HG03025 (cell line): ENCODE measurements at regions not wholly inside any gene's neighbourhood (a gene's known extent, or its start where the extent isn't known, plus 50 kb on each side); places are given as distances from the start of the nearest gene placed in this dataset.
A peak's percentile ranks its signal among the peaks of the same experiment; 100 is the strongest.

ENCODE experiments used
- ATAC-seq: cut with Tn5 transposase; IDR thresholded peaks from one replicate; pipeline ENCODE4 v1.9.1; 2021; ENCODE audit warnings: mild to moderate bottlenecking, moderate library complexity; ENCODE audit not compliant: unreplicated experiment, low FRiP score

DNA sequence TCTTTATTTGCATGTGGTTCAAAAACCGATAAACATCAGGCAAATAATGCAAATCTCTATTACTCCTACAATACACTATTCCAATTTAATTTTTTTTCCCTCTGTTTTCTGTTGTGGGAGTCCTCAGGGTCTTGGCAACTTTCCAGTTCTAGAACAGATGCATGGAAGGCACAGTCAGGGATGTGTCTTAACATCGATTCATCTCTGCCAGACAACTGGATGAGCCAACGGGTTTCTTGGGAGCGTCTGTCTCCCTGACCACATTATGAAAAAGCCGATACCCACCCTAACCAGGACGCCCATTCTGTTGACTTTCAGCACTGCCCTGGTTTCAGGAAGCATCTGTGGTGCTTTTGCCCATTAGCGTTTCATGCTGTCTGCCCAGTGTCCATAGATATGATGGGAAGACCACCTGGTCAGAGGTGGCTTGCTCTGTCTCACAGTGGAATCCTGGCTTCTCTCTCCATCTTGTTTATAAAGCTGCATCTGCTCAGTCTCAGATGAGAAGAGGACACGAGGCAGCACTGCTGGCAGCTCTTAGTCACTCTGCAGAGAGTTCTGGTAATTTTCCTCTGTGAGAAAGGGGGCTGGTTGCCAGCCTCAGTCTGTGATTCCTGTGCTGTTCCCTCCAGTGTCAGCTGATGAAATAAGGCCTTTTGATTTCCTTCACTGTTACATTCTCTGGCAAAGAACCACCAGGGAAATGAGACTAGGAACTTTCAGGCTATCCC is 57.9 kb upstream of the KCNE4 start:
- ATAC-seq = no peak

- peak; percentile 98 for ATAC-seq
Measured at GRCh38 chr2:222998459-222998858, 53.5 kb upstream of the KCNE4 start.

DNA sequence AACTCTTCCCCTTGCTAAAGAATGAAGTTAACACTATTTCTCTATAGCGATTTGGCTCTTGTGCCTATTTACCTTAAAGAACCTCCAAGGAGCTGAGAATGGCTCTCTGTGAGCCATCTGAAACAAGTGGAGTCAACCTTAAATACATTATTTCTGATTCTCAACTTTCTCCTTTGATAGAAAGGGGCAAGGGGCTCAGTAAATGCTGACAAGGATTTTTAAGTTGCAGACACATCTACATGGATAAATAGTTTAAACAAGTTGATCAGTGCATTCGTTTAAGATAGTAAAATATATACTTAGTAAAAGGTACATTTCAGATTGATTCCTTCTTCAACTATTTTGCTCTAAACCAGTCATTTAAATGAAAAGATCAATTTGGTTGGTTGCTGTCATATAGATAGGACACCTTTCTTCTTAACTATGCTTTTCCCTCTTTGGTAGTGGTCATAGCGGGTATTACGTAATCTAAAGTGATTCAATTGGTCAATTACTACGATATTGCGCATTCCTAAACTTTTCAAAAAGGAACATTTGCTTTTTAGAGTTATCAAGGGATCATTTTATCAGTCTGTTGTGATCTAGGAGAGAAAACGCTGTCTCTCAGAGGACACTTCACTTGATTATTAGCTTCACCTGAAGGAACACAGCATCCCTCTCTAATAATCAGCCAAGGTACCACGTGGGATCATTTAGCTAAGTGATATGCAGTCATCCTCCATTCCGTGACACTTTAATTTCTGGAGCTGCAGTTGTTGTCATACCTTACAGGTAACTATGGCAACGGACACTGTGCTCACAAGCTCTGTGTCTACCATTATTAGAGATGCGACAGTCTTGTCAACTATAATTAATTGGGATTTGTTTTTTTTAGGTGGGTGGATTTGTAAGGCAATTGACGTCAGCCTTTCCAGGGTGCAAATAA is 50.9 kb upstream of the KCNE4 start:
- no peak for ATAC-seq

DNA sequence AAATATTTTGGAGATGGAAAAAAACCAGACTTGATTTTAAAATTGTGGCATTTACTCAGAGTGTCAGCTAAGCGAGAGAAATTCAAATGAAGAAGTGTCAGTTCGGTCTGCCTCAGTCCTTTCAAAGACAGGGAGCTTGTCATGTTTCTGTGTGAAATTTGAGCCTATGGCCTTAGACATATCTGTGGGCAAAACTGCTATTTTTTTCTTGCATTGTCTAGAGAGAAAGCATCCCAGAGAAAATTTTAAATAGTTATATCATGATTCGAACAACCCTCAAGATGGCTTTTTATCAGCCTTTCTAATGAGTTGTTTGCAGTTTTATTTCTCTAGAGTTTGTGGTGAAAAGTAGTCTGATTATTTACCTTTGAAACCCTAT is 50.2 kb upstream of the KCNE4 start:
- ATAC-seq = no peak
